HG03571 (cell line): ENCODE measurements at regions not wholly inside any gene's neighbourhood (a gene's known extent, or its start where the extent isn't known, plus 50 kb on each side); places are given as distances from the start of the nearest gene placed in this dataset.

Experiments used
- ATAC-seq: cut with Tn5 transposase; IDR thresholded peaks from one replicate; pipeline ENCODE4 v1.9.1; 2021; ENCODE audit not compliant: unreplicated experiment

DNA sequence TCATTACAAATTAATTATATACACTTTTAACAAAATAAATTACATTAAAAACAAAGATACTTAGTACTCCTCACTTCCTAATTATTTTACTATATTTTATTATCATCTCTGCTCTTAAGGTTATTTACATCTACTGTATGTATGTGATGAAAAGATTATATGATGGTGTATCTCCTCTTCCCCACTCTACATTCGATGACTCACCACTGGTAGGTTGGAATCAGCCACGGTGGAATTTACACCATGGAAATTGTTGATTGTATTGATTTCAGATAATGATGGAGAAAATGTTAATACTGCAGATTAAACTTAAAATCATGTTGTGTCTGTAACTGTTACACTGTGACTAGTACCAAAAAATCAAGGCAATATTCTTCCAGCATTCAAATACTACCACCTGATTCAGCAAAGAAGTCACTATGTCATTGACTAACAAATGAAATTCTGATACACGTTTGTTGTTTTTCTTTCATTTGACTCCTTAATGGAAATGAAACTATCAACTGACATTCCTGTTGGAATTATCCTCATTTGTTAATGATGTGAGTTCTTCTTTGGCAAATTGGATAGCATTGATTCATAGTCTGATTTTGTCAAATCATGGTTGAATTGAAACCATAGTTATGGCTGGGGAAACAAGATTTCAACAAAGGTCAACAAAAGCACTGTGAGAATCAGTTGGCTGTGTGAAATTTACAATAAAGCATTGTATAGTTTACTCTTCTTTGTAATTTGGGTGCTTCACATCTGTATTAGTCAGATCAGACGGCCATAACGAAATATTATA lies 69.0 kb upstream of the NLK start:
- ATAC-seq = no peak

DNA sequence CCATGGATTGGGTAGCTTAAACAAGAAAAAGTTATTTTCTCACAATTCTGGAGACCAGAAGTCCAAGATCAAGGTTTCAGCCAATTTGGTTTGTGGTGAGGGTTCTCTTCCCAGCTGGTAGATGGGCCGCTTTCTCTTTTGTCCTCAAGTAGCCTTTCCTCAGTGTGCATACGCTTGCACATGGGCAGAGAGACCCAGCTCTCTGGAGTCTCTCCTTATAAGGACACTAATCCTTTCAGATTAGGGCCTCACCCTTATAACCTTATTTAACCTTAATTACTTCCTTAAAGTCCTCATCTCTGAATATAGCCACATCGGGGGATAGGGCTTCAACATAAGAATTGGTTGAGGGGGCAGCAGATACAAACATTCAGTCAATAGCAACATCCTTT lies 68.4 kb upstream of the NLK start:
- no peak for ATAC-seq

GRCh38 chr17:27974531-27975145 lies 67.8 kb upstream of the NLK start:
- ATAC-seq = no peak

GRCh38 chr17:27975146-27976011 lies 67.1 kb upstream of the NLK start:
- ATAC-seq = no peak

DNA sequence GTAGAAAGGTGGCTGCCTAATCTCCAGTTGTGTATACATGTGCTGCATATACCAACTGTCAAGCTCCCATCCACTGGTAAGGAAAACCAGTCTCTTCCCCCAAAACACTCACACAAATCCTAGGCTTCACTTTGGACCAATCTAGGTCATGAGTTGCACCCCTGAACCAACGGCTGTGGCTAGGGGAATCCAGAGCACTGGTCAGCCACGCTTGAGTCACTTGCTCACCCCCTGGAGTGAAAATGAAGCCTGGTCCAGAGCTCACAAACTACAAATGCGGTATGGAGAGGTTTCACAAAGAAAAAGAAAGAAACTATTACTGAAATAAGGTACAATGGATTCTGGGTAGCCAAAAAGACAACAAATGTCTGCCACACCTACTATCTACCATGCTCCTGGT lies 66.1 kb upstream of the NLK start:
- ATAC-seq = no peak

- ATAC-seq = no peak
Observed at GRCh38 chr17:27977751-27978688, 64.5 kb upstream of the NLK start.

DNA sequence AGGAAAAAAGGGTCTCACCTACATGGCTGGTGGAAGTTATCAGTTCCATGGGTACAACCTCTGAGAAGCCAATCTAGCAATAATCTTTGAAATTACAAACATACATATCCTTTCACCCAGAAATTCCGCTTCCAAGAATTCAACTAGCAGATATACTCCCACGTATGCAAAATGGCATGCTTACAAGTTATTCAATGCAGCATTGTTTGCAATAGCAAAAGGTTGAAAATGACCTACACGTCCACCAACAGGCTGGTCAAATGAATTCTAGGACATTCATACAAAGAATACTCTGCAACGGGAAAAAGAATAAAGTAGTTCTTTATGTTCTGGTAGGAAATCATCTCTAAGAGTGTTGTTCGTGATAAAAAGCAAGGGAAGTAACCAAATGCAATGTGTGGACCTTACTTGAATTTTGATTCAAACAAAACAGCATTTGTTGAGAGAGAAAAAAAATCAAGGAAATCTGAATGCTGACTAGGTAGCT lies 63.7 kb upstream of the NLK start:
- ATAC-seq = no peak

- no peak for ATAC-seq
Observed at GRCh38 chr17:27980043-27980442, 62.4 kb upstream of the NLK start.

DNA sequence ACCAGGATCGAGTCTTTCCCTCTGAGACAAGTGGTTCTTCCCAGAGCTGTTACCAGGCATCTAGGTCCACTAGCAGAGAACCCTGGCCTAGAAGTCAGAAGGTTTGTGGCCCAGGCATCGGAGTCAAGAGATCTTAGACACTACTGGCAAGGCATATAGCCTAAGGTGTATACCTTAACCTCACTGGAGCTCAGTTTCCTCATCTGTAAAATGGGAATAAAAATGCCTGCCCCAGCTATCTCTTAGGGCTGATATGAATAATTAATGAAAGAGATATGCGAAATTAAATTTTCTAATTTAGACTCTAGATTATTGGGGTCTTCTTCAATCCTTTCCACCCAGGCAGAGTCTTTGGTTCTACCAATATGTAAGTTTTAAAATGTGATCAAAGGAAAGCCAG lies 60.5 kb upstream of the NLK start:
- ATAC-seq = no peak

DNA sequence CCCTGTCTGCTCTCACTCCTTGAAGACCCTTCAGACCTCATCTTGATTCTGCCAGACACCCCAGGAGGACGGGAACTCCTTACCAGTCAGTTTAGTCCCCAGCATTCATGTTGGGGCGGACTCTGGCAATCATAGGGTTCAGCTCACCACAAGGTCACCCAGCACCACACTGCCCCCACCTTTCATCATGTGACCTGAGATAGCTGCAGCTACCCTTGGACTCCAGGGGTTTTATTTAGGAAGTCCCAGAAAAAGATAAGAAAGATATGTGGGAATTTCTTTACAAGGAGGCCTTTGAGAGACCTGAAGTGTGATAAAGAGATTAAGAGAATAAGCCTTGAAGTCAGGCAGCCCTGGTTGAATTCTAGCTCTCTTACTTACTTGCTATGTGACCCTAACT lies 59.8 kb upstream of the NLK start:
- ATAC-seq = no peak

GRCh38 chr17:27983853-27984252 lies 58.6 kb upstream of the NLK start:
- ATAC-seq = no peak

GRCh38 chr17:27984404-27984803 lies 58.1 kb upstream of the NLK start:
- no peak for ATAC-seq

GRCh38 chr17:27984816-27985215 lies 57.7 kb upstream of the NLK start:
- no peak for ATAC-seq

DNA sequence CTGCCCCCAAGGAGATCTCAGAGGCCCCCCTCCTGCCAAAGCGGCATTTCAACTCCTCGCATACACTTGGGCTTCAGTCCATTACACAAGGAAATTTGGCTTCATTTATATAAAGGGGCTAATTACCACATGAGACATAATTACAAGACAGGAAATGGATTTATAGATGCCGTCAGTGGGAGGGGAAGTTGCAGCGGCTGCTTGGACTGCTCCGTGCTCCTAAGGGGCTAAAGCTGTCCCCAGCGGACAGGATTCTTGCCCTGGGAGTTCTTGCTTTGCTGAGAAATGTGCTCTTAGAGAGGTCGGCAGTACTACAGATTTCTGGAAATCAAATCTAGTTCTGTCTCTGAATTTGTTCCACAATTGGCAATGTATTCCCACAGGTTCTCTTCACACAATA lies 57.2 kb upstream of the NLK start:
- ATAC-seq = no peak

DNA sequence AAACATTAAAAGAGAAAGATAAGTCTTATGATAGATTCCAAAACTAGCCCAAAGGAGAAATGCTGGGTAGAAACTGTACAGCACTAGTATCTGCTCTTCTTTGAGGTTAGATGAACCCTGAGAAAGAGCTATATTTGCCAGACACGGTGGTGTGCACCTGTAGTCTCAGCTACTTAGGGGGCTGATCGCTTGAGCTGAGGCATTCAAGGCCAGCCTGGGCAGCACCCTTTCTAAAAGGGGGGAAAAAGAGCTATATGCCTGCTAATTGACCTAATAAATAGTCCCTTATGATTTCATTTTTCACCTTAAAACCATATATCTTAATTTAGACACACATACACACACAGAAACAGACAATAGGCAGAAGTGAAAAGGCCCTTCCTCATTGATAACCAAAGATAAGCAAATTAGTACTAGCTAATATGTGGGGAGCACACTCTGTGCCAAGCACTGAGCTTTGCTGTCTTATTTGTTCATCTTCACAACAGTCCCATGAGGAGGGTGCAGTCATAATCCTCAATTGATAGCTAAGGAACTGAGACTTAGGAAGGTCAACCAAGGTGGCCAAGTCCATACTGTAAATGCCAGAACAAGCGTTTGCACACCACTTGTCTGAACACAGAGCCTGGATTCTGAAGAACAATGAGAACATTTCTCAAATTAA lies 56.6 kb upstream of the NLK start:
- no peak for ATAC-seq

GRCh38 chr17:27986805-27987684 lies 55.4 kb upstream of the NLK start:
- no peak for ATAC-seq

DNA sequence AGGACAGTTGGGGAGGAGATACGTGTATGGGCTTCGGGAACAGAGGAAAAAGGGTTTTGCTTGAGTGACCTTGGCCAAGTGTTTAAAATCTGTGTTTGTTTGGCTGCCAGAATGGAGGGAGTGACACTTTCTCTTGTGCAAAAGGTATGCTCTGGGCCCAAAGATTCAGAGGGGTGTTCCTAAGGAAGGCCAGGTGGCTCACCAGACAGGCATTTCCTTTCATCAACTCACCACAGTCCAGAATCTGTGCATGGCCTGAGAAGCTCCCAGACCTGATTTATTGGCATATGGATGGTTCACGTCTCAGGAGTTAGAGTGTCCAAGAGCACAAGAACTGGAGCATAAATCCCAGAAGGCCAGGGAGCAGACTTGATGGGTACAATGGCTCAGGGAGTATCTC lies 53.4 kb upstream of the NLK start:
- ATAC-seq = no peak

GRCh38 chr17:27990100-27990499 lies 52.4 kb upstream of the NLK start:
- ATAC-seq = no peak

DNA sequence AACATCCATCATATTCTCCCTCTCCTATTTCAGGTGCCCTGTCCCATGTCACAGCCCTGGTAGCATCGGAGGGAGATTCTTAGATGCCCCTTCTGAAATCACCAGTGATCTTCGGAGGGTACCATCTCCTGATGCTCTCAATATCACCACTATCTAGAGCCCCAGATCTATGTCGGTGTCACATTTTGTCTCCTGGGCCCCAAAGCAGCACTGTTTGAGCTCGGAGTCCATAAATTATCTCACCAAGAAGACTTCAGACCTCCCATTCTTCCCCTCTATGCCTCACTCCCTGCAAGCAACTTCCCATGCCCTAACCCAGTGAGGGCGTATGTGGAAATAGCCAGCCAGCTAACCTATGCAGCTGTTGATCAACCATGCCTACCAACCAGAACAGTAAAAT lies 51.5 kb upstream of the NLK start:
- no peak for ATAC-seq
